HG02623 (cell line): ENCODE measurements at regions not wholly inside any gene's neighbourhood (a gene's known extent, or its start where the extent isn't known, plus 50 kb on each side); places are given as distances from the start of the nearest gene placed in this dataset.
"Not testable (repeated sequence)": the region's sequence is repeated elsewhere in the genome, so short reads cannot be mapped to it uniquely, and the experiment has no call there.

Experiments
- ATAC-seq: cut with Tn5 transposase; IDR thresholded peaks from one replicate; pipeline ENCODE4 v1.9.1; 2021; ENCODE audit warnings: moderate library complexity; ENCODE audit not compliant: unreplicated experiment

DNA sequence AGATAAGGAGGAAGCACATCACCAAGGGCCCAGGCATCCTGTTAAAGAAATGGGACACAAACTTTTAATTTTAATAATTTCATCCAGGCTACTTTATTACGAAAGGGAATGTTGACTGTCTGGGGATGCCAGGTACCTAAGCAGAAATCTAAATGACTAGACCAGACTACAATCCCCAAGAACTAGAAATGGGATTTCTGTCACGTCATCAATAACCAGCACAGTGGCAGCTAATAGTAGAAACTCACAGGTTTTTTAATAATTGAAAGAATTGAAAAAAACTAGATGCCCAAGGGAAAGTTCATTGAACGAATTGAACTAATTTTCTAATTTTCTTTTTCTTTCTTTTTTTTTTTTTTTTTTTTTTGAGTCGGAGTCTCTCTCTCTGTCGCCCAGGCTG is 789.3 kb downstream of the IGSF11 start:
- ATAC-seq: no peak

DNA sequence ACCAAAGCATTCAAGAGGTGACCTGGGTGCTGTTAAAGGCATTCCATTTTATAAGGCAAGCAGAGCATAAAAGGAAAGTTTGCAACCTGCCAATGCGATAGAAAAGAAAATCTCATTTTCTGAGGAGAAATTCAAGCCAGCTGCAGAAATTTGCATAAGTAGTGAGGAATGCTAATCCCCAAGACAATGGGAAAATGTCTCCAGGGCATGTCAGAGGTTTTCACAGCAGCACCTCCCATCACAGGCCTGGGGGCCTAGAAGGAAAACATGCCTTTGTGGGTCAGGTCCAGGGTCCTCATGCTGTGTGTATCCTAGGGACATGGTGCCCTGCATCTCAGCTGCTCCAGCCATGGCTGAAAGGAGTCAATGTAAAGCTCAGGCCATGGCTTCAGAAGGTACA is 775.8 kb downstream of the IGSF11 start:
- ATAC-seq: not testable (repeated sequence)

DNA sequence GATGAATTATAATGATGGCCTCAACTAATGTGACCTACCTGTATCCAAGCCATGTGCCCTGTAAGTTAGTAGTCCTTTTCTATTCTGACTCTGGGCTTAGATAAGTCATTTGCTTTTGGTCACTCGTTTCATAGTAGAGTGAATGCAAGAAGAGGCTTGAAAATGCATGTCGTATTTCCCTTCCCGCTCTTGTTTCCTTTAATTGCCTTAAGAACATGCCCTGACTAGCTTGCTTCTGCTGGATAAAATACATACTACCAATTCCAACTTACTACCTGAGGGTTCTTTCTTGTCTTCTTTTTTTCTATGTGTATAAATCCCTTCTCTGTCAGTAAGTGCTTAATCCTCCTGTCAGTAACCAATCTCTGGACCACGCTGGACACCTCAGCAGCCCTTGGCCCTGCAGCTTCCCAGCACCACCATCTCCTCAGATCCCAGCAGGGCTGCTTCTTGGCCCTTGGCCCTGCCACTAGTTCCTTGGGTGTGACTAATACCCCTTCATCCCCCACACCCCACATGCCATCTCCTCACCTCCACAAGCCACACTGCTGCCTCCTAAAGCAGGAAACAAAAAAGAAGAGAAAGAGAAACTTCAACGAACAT is 771.7 kb downstream of the IGSF11 start:
- ATAC-seq: no peak

DNA sequence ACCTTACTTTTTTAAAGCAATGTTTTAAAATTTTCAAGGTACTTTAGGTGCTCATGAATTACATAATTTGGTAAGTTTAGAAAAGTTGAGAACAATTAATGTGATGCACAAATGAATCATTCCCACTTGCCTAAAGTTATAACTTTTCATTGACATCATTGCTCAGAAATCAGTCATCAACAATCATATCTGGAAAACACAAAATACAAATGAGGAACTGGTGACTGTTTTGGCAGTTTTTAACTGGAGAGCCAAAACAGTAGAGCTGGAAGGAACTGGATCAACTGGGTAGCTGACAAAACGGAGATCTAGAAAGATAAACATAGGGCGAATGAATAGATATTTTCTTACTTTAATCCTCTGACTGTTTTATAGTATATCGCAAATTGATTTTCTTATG is 767.1 kb downstream of the IGSF11 start:
- no peak for ATAC-seq

DNA sequence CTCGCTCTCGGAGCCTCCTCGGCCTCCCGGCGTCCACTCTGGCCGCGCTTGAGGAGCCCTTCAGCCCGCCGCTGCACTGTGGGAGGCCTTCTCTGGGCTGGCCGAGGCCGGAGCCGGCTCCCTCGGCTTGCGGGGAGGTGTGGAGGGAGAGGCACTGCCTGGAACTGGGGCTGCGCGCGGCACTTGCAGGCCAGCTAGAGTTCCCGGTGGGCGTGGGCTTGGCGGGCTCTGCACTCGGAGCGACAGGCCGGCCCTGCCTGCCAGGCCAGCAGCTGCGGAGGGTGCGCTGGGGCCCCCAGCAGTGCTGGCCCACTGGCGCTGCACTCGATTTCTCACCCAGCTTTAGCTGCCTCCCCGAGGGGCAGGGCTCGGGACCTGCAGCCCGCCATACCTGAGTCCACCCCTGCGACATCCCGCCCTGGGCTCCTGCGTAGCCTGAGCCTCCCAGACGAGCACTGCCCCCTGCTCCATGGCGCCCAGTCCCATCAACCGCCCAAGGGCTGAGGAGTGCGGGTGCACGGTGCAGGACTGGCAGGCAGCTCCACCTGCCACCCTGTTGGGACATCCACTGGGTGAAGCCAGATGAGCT is 765.0 kb downstream of the IGSF11 start:
- no peak for ATAC-seq

DNA sequence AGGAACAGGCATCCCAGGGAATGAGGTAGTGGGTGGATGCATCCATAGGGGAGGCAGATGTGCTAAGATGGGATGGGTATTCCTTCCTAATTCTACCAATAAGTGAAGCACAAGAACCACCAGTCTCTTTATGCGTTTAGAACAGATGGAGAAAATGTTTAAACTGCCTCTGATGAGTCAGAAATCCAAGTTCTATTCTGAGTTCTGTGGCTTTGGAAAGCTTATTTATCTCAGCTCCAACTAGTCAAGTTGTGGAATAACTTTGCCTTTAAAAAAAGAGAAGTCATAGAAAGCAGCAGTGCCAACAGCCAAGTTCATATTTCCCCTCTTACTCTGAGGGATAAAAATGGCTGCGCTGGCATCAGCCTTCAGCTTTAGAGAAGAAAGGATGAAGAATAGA is 761.7 kb downstream of the IGSF11 start:
- no peak for ATAC-seq

DNA sequence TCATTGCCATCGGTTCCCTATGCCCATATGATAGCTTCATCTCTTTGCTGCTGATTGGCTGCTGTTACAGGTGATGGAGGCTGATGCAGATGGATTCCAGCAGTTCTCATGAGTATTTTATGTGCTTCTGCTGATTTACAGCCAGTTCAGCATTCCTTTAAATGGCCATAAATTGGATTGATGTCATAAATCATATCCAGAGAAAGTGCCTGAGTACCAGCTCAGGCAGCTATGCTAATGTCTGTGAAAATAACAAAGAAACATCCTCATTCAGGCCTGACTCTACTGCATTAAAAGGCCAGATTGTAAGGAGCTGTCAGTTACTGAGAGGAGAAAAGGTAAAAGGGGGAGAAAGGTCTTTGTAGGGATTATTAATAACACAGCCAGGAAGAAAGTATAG is 756.8 kb downstream of the IGSF11 start:
- ATAC-seq: no peak

DNA sequence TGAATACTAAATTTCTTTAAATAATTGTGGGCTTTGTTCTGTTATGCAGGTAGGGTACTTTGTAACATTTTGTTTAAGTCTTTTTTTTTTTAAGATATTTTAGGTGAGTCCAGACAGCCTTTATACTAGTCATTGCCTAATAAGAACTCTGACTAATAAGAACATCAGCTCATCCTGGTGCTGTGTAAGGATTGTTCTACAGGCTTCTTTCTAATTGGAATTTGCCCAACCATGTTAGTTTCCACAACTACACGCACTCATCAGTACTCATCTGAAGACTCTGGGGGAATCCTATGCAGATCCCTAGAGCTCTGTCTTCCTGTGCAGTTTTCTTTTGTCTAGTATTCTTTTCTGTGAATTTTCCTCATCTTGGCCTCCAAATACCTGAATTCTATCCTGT is 741.8 kb downstream of the IGSF11 start:
- ATAC-seq: no peak

DNA sequence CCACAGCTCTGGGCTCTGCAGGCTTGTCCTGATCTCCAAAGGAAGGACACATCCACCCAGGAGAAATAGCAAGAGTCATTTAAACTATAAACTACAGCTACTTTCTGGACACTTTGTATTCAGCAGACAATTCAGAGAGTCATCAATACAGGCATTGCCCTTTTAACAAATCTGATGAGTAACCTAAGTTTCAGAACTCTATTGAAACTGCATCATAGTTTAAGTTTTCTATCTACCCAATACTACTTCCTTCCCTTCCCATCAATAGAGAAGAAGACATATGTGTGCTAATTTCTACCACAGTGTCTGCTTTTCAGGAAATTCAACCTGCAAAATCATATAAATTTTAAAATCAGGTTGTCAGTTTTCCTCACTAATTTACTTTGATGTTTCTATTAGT is 736.5 kb downstream of the IGSF11 start:
- ATAC-seq: no peak

DNA sequence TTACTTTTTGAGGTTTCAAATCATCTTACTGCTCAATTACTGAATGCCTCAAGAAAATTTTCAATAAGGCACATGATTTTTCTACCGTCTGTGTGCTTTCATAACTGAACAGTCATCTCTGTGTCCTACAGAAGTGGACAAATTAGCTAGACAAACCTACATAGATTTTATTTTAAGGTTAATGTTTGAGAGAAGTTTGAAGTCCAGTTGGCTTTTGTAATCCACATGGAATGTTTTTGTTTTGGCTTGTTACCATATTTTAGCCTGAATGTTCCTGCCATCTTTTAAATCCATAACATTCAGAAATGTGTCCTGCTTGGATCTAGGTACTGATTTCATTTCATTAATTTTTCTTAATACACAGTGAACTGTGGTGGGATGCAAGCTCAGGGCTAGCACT is 730.1 kb downstream of the IGSF11 start:
- no peak for ATAC-seq

DNA sequence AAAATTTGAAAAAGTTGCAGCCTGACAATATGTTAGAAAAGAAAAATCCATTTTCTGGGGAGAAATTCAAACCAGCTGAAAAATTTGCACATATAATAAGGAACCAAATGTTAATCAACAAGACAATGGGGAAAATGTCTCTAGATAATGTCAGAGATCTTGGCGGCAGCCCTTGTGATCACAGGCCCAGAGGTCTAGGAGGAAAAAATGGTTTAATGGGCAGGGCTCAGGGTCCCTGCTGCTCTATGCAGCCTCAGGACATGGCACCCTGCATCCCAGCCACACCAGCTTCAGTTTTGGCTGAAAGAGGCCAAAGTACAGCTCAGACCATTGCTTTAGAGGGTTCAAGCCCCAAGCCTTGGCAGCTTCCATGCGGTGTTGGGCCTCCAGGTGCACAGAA is 701.9 kb downstream of the IGSF11 start:
- ATAC-seq: no peak

DNA sequence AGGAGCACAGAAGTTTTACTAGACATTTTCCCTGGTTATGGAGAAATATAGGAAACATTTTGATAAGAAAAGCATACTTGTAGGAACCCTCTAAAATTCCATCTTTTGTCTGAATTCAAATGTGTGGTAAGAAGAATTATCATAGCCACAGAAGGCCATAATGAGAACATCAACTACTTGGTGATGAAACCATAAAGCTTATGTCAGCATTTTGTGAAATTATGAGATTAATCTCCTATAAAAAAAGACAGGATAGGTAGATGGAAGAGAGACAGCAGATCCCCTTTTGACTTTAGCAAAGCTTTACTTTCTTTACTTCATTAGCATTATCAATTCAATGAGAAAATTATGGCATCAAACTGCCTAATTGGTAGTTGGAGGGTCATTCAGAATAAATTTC is 697.0 kb downstream of the IGSF11 start:
- ATAC-seq: no peak

DNA sequence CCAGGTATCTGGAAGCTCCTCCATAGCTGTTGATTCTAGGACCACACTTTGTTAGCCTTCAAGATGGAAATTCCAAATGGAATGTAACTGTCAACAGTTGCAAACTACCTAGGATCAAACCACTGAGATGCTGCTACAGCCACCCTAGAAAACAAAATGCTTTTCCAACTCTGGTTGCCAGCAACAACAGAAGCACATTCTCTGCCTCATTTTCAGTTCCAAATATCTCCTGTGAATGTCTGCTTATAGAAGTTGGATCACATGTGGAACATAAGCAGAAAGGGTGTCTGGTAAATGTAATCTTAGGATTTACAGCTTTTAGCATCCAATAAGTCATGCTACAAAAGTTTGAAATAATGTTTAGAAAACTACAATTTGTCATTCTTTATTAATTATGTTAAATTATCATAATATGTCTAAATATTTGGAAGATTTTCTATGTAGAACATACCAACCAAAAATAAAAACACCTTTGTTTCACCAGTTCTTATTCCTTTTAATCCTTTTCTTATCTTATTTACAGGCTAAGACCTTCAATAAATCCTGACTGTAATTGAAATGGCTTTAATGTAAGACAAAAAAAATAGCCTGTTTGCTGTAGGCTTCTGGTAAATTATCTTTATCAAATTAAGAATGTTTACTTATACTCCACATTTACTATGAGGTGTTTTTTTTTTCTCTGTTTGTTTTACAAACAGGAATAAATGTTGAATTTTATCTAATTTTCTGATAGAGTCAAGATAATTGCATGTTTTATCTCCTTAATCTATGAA is 687.1 kb downstream of the IGSF11 start:
- no peak for ATAC-seq

DNA sequence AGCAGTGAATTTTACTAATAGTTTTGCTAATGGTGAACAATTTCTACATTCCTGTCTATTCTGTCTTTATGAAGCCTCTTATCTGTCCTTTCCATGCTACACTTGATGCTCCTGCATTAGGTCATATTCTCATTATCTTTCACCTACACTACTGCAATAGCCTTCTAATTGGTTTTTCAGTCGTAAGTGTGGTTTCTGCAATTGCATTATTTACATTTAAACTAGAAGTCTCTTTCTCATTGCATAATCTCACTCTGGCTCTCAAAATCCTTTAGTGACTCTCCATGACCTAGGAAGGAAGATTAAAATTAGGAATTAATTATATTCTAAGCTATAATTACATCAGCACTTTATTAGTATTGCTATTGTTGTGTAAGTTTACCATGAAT is 686.5 kb downstream of the IGSF11 start:
- no peak for ATAC-seq

DNA sequence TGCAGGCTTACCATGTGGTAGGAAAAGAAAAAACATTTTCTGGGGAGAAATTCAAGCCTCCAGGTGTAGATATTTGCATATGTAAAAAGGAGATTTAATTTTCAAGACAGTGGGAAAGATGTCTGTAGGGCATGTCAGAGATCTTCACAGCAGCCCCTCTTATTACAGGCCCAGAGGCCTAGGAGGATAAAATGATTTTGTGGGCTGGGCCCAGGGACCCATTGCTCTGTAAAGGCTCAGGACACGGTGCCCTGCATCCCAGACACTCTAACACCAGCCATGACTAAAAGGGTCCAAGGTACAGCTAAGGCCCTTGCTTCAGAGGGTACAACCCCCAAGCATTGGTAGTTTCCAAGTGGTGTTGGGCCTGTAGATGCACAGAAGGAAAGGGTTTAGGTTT is 680.1 kb downstream of the IGSF11 start:
- ATAC-seq: no peak

DNA sequence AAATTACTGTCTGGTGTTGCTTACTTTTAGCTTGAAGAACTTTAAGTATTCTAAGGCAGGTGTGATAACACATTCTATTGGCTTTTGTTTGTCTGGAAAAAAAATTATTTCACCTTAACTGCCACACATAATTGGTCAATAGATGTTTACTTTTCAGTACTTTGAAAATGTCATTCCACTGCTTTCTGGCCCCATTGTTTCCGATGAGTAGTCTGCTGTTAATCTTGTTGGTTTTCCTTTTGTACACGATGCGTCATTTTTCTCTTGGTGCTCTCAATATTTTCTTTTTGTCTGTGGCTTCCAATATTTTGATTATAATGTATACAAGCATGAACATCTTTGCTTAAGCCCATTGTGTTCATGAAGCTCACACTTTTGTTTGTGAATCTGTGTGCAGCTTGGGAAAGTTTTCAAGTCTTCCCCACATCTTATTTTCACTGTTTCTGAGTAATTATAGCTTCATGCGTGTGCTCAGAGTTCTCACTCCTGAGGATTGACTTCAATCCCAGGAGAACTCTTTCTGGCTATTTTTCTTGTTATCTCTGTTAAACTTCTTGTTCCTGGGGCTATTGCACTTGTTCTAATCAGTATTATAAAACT is 664.7 kb downstream of the IGSF11 start:
- no peak for ATAC-seq

DNA sequence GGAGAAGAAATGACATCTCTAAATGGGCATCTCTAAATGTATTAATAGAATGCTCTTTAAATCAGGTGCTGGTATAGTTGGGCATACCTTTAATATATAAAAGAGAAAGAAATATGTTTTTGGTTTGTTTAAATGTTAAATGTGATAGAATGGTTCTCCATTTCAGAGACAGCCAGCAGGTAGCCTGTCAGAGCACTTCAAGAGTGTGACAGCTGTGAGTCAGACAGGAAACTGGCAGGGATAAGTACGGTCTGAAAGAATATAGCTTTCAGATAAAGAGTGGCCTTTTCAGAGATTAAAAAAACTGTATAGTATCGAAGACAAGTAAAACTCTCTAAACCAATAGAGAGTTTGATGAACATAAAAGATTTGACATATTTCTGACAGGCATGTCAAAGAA is 654.1 kb downstream of the IGSF11 start:
- ATAC-seq: no peak

DNA sequence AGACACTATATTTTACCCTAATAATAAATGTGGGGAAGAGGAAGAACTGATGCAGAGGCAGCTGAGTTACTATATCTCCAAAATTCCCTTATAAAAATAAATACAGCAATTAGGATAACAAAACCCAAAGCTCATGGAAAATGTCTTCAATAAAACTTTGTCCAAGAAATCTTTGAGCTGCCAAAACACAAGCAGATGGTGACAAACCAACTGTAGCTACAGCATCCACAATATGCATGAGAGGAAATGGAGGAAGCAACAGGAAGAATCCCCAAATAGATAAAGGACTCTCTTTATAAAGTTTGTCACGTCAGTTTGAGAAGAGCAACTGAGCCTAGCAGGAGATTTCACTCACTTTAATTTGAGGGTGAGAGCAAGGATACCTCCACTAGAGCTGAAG is 638.2 kb downstream of the IGSF11 start:
- no peak for ATAC-seq

DNA sequence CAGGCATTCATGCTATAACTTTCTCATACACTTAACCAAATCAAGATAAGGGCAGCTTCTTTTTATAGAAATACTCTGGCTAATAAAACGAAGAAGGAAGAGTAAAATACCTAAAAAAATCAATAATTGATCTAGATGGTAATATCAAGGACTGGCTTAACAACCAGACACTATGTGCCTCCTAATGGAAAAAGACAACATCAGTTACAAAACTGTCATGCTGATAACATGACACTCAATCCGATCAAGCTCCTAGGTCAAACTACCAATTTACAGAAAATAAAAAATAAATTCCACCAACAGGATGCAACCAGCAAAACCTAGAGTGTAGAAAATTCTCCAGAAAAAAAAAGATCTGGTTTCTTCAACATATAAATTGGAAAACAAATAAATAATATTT is 634.6 kb downstream of the IGSF11 start:
- no peak for ATAC-seq

DNA sequence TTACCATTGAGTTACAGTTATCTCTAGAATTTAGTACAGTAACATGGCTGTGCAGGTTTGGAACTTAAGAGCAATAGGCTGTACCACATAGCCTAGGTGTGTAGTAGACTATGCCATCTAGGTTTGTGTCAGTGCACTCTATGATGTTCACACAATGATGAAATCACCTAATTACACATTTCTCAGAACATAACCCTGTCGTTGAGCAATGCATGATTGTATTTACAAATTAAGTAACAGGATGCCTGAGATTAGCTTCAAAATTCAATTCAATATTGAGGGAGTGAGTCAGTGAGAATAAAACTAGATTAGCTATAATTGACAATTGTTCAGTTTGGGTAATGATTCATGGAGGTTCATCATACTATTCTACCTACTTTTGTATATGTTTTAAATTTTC is 633.8 kb downstream of the IGSF11 start:
- no peak for ATAC-seq

DNA sequence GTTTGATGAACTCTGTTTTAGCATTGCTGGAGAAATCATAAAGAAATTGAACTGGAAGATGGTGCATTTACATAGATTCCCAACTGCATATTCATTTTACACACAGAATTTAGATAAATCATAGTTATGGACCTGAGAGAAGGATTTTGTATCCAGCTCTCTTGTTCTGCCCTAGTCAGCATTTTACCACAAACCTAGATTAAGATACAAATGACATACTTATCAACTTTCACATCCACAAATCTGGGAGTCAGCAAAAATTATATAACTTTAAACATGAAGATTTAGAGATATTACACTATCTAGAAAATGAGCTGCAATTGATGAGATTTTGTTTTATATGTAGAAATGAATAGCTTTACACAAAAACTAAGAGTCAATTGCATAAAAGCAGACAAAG is 632.8 kb downstream of the IGSF11 start:
- ATAC-seq: no peak

DNA sequence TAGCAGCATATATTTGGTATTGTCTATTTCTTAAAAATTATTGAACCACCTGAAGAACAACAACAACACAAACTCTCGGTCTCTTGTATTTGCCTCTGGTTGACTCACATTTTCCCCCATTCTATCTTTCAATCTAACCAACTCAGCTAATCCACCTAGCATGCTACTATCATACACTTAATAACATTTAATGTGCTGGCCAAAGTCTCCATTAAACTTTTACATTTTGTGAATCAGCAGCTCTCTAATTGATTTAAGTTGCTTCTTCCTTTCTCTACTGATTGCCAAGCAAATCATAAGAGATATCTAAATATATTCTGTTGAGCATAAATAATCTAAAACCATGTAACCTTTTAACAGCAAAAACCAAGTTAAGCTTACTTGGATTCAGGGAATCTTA is 631.7 kb downstream of the IGSF11 start:
- no peak for ATAC-seq
